ENCODE measurements at regions not wholly inside any gene's neighbourhood (a gene's known extent, or its start where the extent isn't known, plus 50 kb on each side); places are given as distances from the start of the nearest gene placed in this dataset.

DNA sequence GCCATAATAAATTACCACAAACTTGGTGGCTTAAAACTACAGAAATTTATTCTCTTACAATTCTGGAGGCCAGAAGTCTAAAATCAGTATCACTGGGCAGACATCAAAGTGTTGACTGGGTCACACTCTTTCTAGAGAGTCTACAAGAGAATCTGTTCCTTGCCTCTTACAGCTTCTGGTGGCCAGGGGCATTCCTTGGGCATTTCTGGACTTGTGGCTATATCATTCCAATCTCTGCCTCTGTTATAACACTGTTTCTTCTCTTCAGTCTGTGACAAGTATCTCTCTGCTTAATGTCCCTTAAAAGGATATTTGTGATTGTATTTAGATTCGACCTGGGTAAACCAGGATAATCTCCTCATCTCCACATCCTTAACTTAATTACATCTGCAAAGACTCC, 207.3 kb upstream of the DCAF8L1 start:
- TF ChIP-seq, protein P1, sequence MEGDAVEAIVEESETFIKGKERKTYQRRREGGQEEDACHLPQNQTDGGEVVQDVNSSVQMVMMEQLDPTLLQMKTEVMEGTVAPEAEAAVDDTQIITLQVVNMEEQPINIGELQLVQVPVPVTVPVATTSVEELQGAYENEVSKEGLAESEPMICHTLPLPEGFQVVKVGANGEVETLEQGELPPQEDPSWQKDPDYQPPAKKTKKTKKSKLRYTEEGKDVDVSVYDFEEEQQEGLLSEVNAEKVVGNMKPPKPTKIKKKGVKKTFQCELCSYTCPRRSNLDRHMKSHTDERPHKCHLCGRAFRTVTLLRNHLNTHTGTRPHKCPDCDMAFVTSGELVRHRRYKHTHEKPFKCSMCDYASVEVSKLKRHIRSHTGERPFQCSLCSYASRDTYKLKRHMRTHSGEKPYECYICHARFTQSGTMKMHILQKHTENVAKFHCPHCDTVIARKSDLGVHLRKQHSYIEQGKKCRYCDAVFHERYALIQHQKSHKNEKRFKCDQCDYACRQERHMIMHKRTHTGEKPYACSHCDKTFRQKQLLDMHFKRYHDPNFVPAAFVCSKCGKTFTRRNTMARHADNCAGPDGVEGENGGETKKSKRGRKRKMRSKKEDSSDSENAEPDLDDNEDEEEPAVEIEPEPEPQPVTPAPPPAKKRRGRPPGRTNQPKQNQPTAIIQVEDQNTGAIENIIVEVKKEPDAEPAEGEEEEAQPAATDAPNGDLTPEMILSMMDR (IDR thresholded peaks at IDR 0.05): no peak
- TF ChIP-seq POLR2A (IDR thresholded peaks at IDR 0.05): no peak
